ENCODE measurements at regions not wholly inside any gene's neighbourhood (a gene's known extent, or its start where the extent isn't known, plus 50 kb on each side); places are given as distances from the start of the nearest gene placed in this dataset.
A peak's percentile ranks its signal among the peaks of the same experiment; 100 is the strongest.

GRCh38 chr3:55235416-55235815 is 251.7 kb downstream of the WNT5A start:
- no peak for DNase-seq (ENCODE audit: low read depth)

- no peak for DNase-seq (ENCODE audit: low read depth)
Measured at GRCh38 chr3:55226696-55227095, 260.4 kb downstream of the WNT5A start.

GRCh38 chr3:55218577-55218976 is 268.5 kb downstream of the WNT5A start:
- DNase-seq (ENCODE audit: low read depth), result no peak

- no peak for DNase-seq (ENCODE audit: low read depth)
Measured at GRCh38 chr3:55207744-55208143, 279.4 kb downstream of the WNT5A start.

- no peak for DNase-seq (ENCODE audit: low read depth)
Measured at GRCh38 chr3:55205990-55206389, 278.1 kb upstream of the LRTM1 start.

- no peak for DNase-seq (ENCODE audit: low read depth)
Measured at GRCh38 chr3:55204417-55204816, 276.6 kb upstream of the LRTM1 start.

- DNase-seq (ENCODE audit: low read depth), result no peak
Measured at GRCh38 chr3:55203546-55203945, 275.7 kb upstream of the LRTM1 start.

GRCh38 chr3:55203006-55203405 is 275.1 kb upstream of the LRTM1 start:
- no peak for DNase-seq (ENCODE audit: low read depth)

- peak; percentile 61 for DNase-seq (ENCODE audit: low read depth)
Measured at GRCh38 chr3:55202326-55202725, 274.5 kb upstream of the LRTM1 start.

GRCh38 chr3:55201779-55202178 is 273.9 kb upstream of the LRTM1 start:
- DNase-seq (ENCODE audit: low read depth), result no peak

- no peak for DNase-seq (ENCODE audit: low read depth)
Measured at GRCh38 chr3:55200906-55201305, 273.0 kb upstream of the LRTM1 start.

- no peak for DNase-seq (ENCODE audit: low read depth)
Measured at GRCh38 chr3:55198554-55198953, 270.7 kb upstream of the LRTM1 start.

GRCh38 chr3:55197021-55197420 is 269.2 kb upstream of the LRTM1 start:
- no peak for DNase-seq (ENCODE audit: low read depth)

- no peak for DNase-seq (ENCODE audit: low read depth)
Measured at GRCh38 chr3:55196495-55196894, 268.6 kb upstream of the LRTM1 start.

GRCh38 chr3:55194376-55194775 is 266.5 kb upstream of the LRTM1 start:
- DNase-seq (ENCODE audit: low read depth), result no peak

- DNase-seq (ENCODE audit: low read depth), result peak; percentile 44
Measured at GRCh38 chr3:55191911-55192775, 264.3 kb upstream of the LRTM1 start.

- DNase-seq (ENCODE audit: low read depth), result no peak
Measured at GRCh38 chr3:55190331-55190730, 262.5 kb upstream of the LRTM1 start.

GRCh38 chr3:55189359-55189801 is 261.5 kb upstream of the LRTM1 start:
- DNase-seq (ENCODE audit: low read depth), result no peak

GRCh38 chr3:55185380-55185779 is 257.5 kb upstream of the LRTM1 start:
- no peak for DNase-seq (ENCODE audit: low read depth)

- no peak for DNase-seq (ENCODE audit: low read depth)
Measured at GRCh38 chr3:55183201-55183600, 255.3 kb upstream of the LRTM1 start.

- DNase-seq (ENCODE audit: low read depth), result peak; percentile 21
Measured at GRCh38 chr3:55180936-55181535, 253.2 kb upstream of the LRTM1 start.

- no peak for DNase-seq (ENCODE audit: low read depth)
Measured at GRCh38 chr3:55180161-55180560, 252.3 kb upstream of the LRTM1 start.

- DNase-seq (ENCODE audit: low read depth), result no peak
Measured at GRCh38 chr3:55178336-55178735, 250.5 kb upstream of the LRTM1 start.

GRCh38 chr3:55177749-55178148 is 249.9 kb upstream of the LRTM1 start:
- no peak for DNase-seq (ENCODE audit: low read depth)
